Renal pelvis (tissue), 1 donor: ENCODE measurements at regions not wholly inside any gene's neighbourhood (a gene's known extent, or its start where the extent isn't known, plus 50 kb on each side); places are given as distances from the start of the nearest gene placed in this dataset.

Source experiments
- DNase-seq: peaks from one replicate; pipeline ENCODE4 v3.0.0-alpha.2; 2013

DNA sequence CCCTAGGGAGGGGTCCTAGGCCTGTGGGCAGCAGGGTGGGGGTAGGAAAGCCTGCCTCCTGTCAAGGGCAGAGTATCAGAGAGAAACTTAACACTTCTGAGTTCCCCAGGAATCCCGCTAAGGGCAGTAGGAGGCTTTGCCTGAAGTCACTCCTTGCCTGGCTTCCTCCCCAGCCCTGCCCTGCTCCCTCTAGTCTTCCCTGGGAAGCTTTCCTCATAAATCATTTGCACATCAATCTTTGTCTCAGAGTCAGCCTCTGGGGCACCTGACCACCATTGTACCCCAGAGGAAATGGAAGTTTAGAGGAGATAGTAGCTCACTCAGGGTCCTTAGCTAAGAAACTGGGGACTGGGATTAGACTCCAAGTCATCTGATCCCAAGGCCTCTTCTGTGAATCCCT is 129.4 kb upstream of the TLE3 start:
- no peak for DNase-seq

DNA sequence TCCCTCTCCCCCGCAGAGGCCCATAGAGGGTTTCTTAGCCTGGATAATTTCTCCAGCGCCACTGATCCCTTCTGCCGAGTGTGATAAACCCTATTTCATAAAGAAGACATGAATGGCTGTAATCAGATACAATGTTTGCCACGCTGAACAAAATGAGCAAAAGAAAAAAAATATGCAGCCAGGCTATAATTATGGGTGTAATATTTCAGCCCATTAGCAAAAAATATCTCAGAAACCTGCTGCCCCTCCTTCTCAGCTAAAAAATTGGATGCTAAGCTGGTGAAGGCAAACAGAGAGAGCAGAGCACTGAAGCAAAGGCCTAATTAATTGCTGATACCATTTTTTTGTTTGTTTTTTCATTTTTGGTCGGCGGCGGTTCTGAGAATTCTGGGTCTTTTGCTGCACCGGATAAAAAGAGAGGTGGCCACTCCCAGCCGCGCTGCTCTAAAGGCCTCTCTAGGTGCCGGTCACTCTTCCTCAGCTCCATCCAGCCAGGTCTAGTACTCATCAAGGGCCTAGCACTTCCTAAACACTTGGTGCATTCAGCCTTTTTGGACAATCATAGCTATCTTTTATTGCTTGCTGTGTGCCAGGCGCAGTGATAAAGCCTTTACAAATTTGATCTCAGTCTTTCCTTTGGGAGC is 128.7 kb upstream of the TLE3 start:
- DNase-seq: no peak

DNA sequence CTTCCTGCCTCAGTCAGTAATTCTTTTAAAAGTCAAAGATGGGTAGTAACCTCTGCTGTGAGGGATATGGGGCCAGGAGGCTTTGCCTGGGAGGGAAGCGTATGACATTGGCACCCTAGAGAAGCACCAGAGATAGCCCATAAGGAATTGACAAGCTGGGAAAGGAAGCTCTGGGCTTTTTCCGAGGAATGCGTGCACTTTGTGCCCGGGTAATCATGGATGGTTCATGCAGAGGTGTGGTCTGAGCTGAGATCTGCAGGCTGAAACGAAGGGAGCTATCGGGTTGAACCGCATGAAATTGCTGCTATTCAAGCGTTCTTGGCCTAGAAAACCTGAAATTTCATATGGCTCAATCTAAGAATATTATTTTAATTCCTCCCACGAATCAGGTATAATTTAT is 127.7 kb upstream of the TLE3 start:
- no peak for DNase-seq

DNA sequence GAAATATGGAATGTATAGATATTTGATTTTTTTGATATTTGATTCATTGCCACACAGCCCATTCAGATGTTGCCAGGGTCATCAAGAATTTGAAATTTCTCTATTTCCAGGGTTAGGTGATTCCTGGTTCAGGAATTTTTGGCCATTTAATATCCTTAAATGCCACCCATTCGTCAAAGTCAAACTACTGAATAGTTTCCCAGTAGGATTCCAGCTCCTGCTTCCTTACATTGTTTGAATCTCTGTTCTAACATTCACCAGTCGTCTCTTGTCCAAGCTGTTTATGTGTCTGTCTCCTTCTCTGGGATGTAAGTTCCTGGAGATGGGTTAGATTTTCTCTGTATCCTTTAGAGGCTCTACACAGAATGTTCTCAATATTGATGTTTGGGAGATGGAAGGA is 124.9 kb upstream of the TLE3 start:
- no peak for DNase-seq

DNA sequence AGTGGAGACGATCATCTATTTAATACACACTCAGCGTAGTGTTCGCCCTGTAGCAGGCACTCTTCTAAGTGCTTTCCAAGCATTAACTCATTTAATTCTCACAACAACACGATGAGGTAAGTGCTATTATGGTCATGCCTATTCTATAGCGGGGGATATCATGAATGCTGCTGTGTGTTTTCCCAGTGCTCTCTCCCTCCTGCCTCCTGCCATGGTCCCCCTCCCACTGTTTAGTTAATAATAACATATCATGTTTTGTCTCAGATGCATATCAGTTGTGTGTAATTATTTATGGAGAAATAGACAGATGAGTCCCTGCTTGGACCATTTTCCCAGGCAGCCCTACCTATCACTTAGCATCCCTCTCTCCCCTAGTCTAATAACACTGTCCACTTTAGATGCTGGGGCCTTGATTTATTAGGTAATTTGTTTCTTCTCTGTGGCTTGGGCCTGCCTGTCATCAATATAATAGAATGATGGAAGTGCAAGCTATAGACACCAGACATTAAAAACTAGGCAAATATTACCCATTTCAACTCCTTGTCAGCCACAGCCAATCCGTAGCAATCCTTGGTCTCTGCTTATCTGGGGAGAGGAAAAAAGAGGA is 122.9 kb upstream of the TLE3 start:
- DNase-seq: no peak

DNA sequence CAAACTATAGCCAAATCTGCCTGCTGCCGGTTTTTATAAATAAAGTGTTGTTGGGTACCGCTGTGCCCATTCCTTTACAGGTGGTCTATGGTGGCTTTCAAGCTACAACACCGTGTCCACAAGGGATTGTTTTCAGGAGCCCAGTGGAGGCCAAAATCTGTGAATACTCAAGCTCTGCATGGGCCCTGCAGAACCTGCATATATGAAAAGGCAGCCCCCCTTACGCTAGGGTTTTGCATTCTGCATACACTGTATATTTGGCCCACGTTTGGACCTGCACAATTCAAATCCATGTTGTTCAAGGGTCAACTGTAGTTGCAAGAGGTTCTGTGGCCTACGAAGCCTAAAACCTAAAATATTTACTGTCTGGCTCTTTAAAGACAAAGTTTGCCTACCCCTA is 122.2 kb upstream of the TLE3 start:
- no peak for DNase-seq

DNA sequence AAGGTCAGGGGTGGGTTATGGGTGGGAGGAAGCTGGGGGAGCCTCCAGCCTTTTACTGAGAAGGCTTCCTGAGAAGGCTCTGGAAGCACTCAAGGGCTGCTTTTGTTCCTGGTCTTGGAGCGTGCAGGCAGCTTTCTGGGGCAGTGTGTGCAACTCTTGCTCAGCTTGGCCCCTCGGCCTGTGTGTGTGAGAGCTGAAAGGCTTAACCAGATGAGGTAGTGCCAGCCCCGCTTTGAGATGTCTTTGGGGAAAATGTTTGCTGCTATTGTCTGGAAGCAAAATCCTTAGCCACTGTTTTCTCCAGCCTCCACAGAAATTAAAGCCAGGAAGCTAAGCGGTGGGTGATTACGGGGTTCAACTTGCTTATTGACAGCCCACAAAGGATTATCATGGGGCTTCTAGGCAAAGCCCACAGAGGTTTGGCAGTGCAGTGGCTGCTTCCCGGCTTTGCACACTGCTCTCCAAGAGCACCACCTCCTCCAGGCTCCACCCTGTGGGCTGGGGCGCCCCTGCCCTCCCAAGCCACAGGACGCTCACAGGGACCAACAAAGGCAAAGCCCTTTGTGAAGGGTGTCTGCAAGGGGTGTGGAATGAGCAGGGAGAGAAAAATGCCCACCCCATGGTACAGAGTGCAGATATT is 121.7 kb upstream of the TLE3 start:
- DNase-seq: no peak

DNA sequence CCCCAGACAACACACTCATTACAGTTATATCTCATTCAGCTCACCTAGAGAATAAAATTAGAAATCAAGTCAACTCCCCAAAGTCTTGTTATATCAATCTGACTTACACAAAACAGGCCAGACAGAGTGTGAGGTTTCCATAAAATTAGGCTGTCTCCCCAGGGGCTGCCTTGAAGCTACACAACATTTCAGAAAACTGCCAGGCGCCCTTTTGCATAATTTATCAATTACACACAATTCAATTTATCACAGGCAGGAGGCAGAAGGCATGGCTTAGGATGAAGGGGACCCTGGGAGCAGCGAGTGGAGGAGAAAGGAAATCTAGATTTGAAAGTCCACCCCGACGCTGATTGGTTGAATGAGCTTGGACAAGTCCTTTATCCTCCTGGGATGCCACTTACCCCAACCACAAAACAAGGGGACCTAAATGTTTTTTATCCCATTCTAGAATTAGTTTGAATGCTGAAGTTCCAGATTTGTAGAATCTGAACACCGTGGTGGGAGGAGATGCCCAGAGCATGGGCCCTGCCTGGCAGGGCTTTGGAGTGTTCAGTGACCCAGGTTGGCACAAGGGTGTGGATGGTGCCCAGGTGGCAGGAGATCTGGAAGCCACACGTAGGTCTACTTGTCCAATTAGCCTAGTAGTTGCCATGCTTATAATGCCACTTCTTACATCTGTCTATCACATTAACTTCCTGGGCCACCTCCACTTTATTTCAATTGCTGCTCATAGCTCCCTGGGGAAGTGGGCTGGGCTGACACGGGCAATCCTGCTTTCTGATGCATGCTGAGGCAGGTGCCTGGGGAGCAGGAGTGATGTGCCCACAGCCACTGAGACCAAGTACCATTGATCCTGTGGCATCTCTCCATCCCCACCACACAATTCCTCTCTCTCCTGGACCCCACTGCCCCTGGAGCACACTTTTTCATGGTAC is 119.8 kb upstream of the TLE3 start:
- DNase-seq: no peak

DNA sequence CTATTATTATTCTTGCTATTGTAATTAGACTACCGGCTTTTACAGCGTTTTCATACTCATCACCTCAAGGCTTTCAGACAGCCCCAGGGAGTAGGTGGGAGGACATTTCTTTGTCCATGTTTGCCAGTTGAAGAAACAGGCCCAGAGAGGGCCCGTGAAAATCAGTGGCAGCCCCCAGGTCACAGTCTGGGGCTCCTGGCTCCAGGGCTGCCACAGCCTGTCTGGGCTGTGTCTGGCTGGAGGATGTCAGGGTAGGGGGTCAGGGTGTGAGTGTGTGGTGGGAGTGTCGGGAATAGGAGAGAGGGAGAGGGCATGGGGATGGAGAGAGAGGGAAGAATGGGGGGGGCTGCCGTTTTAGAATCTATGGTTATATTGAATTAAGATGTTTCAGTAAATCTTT is 118.2 kb upstream of the TLE3 start:
- no peak for DNase-seq

DNA sequence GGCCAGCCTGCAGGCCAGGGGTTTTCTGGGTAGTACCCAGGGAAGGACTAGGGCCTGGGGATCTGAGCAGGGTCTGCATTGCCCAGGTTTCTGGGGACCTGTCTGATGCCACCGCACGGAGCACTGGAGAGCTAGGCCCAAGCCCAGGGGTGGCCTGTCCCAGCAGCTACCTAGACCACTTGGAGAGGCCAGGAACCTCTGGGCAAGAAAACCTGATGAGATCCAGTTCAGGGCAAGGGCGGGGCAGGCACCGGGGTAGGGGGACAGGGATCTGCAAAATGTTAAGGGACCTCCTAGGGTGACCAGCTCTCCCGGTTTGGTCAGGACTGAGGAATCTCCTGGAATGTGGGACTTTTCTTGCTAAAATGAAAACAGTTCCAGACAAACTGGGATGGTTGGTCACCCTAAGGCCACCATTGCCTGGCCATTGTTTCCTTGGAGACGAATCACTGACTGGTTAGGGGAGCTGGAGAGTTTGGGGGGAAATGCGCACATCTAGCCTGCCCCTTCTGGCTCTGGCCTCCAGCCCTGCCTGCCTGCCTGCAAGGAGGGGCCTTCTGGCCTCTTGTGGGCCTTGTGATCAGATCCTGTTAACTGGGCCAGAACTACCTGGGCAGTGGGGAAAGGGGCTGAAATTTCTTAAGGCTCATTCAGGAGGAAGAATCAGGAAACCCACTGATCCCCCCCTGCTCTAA is 117.4 kb upstream of the TLE3 start:
- DNase-seq: no peak

DNA sequence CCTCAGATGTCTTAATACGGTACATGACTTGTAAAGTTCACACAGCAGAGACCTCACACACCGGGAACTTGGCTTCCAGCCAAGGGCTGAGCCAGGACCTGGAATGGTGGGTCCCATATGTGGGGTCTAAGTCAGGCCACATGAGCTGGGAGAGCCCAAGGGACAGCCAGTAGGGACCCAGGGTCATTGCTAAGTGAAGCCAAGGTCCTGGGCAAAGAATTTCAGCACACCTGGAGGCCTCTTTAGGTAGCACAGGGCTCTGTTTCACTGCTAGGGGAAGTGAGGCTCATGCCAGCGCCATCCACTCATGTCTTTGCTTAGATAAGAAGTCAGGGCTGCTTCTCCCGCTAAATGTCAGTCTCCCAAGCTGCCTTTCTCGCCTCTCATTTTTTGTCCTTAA is 116.6 kb upstream of the TLE3 start:
- no peak for DNase-seq

DNA sequence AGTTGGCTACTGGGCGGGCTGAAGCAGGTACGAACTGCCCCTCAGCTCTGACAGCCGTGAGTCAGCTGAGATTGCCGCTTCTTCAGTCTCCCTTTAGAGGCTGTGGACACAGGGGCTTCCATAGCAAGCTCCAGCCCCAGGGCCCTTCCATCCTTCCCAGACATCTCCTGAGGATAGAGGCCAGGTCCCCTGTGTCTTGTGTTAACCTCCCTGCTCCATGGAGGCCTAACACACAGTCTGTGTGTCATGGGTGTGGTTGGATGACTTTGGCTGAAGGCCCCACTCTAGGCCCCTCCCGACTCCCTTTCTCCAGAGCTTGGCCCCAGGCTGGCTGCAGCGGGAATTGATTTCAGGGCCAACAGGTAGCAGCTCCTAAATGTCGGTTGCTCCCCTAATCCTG is 116.1 kb upstream of the TLE3 start:
- no peak for DNase-seq

DNA sequence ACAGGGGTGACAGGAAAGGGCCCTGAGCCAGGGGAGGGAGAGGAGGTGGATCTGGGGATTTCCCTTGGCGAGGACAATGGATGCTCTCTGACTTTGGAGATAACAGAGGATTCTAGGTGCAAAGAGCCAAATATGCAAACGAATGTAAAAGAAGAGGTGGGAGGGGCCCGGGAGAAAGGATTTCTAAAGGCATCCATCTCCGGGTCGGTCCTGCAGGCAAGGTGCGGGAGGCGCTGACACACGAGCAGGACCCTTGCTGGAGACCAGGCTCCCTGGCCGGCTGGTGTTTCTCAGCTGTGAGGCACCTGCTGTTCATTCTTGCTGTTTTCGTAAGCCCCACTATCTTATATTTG is 115.2 kb upstream of the TLE3 start:
- no peak for DNase-seq

DNA sequence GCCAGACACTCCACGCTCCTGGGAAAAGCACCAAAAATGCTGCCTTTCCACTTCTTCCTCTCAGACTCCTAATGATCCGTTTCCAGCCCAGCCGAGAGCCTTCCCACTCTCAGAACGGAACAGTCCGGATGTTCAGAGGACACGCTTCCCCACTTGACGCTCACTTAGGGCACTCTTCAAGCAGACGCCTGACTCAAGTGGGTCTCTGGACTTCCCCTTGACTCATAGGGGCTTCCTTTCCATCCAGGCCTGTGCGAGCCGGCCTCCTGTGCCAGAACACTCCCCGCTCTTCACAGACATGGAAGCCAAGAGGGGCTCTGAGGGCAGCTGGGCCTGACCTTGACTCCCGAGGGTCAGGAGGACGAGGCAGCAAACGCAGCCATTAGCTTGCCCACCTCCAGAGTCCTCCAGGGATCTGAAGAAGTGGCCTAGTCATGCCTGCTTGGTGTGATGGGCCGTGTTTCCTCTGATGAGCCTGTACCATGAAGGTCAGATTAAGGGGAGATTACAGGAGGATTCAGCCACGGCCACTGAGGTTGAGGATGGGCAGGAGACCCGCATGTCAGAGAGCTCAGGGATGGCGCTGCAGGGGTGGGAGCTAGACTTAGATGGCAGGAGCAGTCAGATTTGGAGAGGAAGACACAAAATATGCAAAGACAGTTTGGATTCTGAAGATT is 114.7 kb upstream of the TLE3 start:
- no peak for DNase-seq

DNA sequence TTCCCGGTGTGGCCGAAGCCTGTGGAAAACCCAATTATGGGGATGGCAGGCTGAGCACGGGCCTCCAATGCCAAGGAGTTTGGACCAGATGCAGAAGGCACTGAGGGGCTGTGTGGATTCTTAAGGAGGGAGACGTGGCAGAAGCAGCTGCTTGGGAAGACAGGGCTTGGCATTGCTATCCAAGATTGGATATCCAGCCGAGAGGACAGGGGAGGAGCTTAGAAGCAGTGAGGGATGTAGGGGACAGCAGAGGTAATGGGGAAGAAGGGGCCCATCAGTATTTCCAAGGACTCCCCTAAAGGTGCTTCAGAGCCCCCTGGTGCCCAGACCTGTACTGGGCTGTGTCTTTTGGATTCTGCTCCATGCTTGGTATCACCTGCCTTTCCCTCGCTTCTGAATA is 112.8 kb upstream of the TLE3 start:
- no peak for DNase-seq

DNA sequence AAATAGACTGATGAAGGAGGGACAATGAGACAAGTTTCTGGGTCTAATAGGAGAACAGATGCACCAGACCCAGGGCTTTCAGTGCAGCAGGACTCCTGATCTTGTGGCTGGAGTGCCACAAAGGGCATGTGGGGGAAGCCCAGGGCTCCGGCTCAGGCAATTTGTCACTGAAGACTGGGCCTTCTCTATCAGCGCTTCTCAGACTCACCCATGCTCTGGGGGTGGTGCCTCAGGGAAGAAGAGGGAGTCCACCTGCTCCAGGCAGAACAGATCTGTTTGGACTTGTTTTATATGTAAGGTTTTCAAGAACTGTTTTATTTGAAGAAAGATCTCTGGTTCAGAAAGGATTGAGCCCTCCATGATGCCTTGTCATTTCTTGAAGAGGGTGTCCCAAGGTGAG is 112.4 kb upstream of the TLE3 start:
- no peak for DNase-seq

DNA sequence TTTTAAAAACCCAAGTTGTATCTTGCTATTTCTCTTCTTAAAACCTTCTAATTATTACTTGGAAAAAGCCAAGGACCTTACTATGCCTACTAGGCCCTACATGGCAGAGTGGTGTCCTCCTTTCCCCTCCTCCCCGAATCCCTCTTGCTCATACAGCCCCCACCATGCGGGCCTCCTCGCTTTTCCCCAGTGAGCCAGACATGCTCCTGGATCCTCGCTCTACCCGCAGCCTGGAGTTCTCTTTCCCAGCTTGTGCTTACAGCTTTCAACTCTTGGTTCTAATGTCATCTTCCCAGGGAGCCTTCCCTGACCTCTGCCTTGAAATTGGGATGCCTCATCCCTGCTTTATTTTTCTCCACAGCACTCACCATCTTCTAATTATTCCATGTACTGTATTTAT is 111.8 kb upstream of the TLE3 start:
- DNase-seq: no peak

DNA sequence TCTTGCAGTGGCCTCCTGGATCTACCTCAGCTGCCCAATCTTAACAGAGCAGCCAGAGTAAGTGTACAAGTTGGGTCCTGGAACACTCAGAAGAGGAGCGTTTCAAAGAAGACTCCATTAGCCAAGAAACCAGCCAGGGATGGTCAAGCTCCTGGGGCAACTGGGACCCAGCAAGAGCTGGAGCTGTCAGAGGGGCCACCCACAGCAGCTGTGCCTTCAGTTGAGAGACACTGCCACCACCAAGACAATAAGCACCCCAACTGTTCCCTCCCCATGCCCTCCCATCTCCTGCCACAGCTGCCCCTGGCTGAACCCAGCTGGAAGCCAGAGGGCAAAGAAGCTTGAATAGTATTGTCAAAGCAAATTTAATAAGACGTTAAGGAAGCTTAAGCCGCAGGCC is 110.6 kb upstream of the TLE3 start:
- DNase-seq: no peak

DNA sequence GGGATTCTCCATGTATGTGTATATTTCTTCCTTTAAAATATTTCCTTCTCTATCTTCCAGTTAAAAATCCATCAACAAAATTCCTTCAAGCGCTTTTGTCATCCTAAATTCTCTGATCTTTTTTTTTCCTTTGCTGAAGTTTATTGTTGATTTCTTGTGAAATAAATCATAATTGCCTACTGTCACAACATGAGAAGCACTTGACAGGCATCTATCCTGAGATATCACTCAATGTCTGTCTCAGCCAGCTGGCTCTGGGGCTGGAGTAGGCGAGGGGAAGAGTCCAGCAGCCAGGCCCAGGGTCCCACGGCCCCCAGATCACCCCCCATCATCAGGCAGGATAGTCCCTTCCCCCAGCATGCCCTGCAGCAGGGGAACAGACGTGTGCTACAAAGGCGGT is 109.0 kb upstream of the TLE3 start:
- no peak for DNase-seq

DNA sequence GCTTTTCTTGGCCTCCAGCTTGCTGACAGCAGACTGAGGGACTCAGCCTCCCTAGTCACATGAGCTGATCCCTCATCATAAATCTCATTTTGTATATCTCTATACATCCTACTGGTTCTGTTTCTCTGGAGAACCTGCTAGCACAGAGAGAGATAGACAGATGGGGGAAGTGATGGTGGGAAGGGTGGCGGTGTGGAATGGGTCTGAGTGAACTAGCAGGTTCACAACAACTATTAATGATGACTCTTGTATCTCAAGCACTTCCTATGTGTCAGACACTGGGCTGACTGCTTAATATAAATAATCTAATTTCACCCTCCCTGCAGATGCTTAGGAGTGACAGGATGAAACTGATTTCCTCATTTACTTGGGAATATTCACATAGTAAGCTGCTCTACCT is 106.9 kb upstream of the TLE3 start:
- no peak for DNase-seq

DNA sequence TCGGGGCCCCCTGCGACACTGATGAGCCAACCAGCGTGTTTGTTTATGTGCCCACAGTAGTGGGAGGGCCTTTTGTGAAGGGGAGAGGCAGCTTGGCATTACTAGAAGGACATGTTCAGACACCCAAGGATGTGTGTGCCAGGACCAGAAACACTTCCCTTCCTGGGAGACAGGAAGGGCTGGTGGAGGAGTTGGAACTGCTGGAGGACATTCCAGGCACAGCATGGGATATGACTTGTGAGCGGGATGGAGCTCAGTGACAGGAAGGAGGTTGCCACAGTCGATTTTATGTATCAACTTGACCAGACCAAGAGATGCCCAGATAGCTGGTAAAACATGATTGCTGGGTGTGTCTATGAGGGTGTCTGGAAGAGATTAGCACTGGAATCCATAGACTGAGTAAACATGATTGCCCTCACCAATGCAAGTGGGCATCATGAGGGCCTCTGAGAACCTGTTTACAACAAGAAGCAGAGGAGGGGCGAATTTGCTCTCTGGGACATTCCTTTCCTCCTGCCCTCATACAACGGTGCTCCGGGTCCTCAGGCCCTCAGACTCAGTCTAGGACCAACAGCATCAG is 106.4 kb upstream of the TLE3 start:
- no peak for DNase-seq
